A549 (cell line): ENCODE measurements at regions not wholly inside any gene's neighbourhood (a gene's known extent, or its start where the extent isn't known, plus 50 kb on each side); places are given as distances from the start of the nearest gene placed in this dataset.

Experiments
- ATAC-seq, 2 experiments: fragments of 200-7000 bp in 1 of 2; fragments of >200 bp in 1 of 2; cut with Nextera tagmentation in 1 of 2; cut with Tn5 transposase in 1 of 2; 3 replicates each; pipeline versions ENCODE4 v1.8.0 to v1.9.1; 2018 to 2020; ENCODE audit warnings: mild to moderate bottlenecking in 1 of 2, moderate library complexity in 1 of 2
- CTCF ChIA-PET: fragments of 300-600 bp; sonication (Branson Sonifier 250); formaldehyde crosslinking; extraction: SDS; loops from one replicate; lab custom pipeline; 2021; ENCODE audit warnings: antibody characterized with exemption, inconsistent platforms; lab: Yijun Ruan, JAX
- POLR2A ChIA-PET: fragments of 350-600 bp; formaldehyde crosslinking; extraction: SDS; loops from one replicate; lab custom pipeline; 2021; ENCODE audit warnings: antibody characterized with exemption, inconsistent platforms; lab: Yijun Ruan, JAX
- DNase-seq, 2 experiments: peaks; one replicate each; pipeline versions ENCODE4 v3.0.0 to v3.0.0-alpha.2; 2011 to 2016; ENCODE audit warnings: low read depth in 1 of 2, low spot score in 1 of 2
- FAIRE-seq: peaks from 2 replicates; lab custom pipeline; 2011; peaks lifted over from hg19 to GRCh38; lab: Jason Lieb, UNC
- H3K27ac ChIP-seq, 2 experiments: fragments of >200 bp; sonication (Bioruptor Twin); formaldehyde crosslinking; 3 replicates each; pipeline ENCODE4 v1.5.1; 2016 to 2017
- H3K4me1 ChIP-seq: fragments of >200 bp; sonication (Bioruptor Twin); formaldehyde crosslinking; 3 replicates; pipeline ENCODE4 v1.6.1; 2016
- H3K4me2 ChIP-seq: fragments of >200 bp; sonication (Bioruptor Twin); formaldehyde crosslinking; 3 replicates; pipeline ENCODE4 v1.6.1; 2016
- H3K4me3 ChIP-seq: fragments of >200 bp; sonication (Bioruptor Twin); formaldehyde crosslinking; 3 replicates; pipeline ENCODE4 v1.5.1; 2016
- H3K9me3 ChIP-seq: fragments of >200 bp; sonication (Bioruptor Twin); formaldehyde crosslinking; 3 replicates; pipeline ENCODE4 v1.6.1; 2016
- BCL3 ChIP-seq: fragments of >200 bp; sonication (Bioruptor Twin); formaldehyde crosslinking; IDR thresholded peaks from 3 replicates; pipeline ENCODE4 v1.6.1; 2016
- BHLHE40 ChIP-seq: IDR thresholded peaks from 2 replicates; pipeline ENCODE4 v1.6.1; 2012; ENCODE audit warnings: low read depth, low read length, inconsistent platforms
- CBX2 ChIP-seq: fragments of 200-600 bp; sonication (generic); IDR thresholded peaks from 2 replicates; pipeline ENCODE4 v1.6.1; 2016; ENCODE audit warnings: low read depth, mild to moderate bottlenecking, borderline replicate concordance
- CEBPB ChIP-seq, 2 experiments: fragments of >200 bp in 1 of 2; sonication (Bioruptor Twin) in 1 of 2; formaldehyde crosslinking in 1 of 2; IDR thresholded peaks; 2 replicates each; pipeline ENCODE4 v1.6.1; 2012 to 2016
- CHD4 ChIP-seq: fragments of 200-600 bp; sonication (generic); IDR thresholded peaks from 2 replicates; pipeline ENCODE4 v1.6.1; 2016; ENCODE audit warnings: antibody characterized with exemption, mild to moderate bottlenecking, borderline replicate concordance
- CTCF ChIP-seq: fragments of >200 bp; sonication (Bioruptor Twin); formaldehyde crosslinking; IDR thresholded peaks from 3 replicates; pipeline ENCODE4 v1.5.1; 2016
- EP300 ChIP-seq, 2 experiments: fragments of >200 bp; sonication (Bioruptor Twin); formaldehyde crosslinking; IDR thresholded peaks; 2 replicates in 1 of 2; 3 replicates in 1 of 2; pipeline ENCODE4 v1.6.1; 2016 to 2017
- HOXB13 ChIP-seq: fragments of 250-450 bp; sonication (Bioruptor Pico); IDR thresholded peaks from 2 replicates; pipeline ENCODE4 v1.5.0; 2020; ENCODE audit warnings: low read depth, mild to moderate bottlenecking, moderate library complexity
- POLR2A ChIP-seq: IDR thresholded peaks from 2 replicates; pipeline ENCODE4 v1.6.1; 2012; ENCODE audit warnings: mild to moderate bottlenecking, low read length
- RAD21 ChIP-seq, 2 experiments: fragments of >200 bp in 1 of 2; sonication (Bioruptor Twin) in 1 of 2; formaldehyde crosslinking in 1 of 2; IDR thresholded peaks in 1 of 2; conservative IDR thresholded peaks in 1 of 2; 2 replicates in 1 of 2; 3 replicates in 1 of 2; pipeline ENCODE4 v1.6.1; 2012 to 2018; ENCODE audit warnings: inconsistent platforms in 1 of 2
- RARB ChIP-seq: fragments of 250-450 bp; sonication (Bioruptor Pico); IDR thresholded peaks from 2 replicates; pipeline ENCODE4 v1.8.0; 2021; ENCODE audit warnings: mild to moderate bottlenecking, moderate library complexity
- REST ChIP-seq: fragments of 200-600 bp; sonication (generic); IDR thresholded peaks from 2 replicates; pipeline ENCODE4 v1.6.1; 2016; ENCODE audit warnings: antibody characterized with exemption, mild to moderate bottlenecking, moderate library complexity
- SMC3 ChIP-seq: fragments of >200 bp; sonication (Bioruptor Twin); formaldehyde crosslinking; IDR thresholded peaks from 3 replicates; pipeline ENCODE4 v1.6.1; 2018; ENCODE audit warnings: inconsistent platforms
- SREBF2 ChIP-seq: fragments of 450-650 bp; IDR thresholded peaks from 2 replicates; pipeline ENCODE4 v1.6.1; 2014; ENCODE audit warnings: mild to moderate bottlenecking, moderate library complexity
- TFCP2L1 ChIP-seq: fragments of 250-450 bp; sonication (Bioruptor Pico); IDR thresholded peaks from 2 replicates; pipeline ENCODE4 v1.5.0; 2021; ENCODE audit warnings: mild to moderate bottlenecking
- TP53 ChIP-seq: fragments of 250-450 bp; sonication (Bioruptor Pico); IDR thresholded peaks from 2 replicates; pipeline ENCODE4 v1.5.0; 2021; ENCODE audit warnings: mild to moderate bottlenecking, moderate library complexity
- USF2 ChIP-seq: fragments of 450-650 bp; IDR thresholded peaks from 2 replicates; pipeline ENCODE4 v1.6.1; 2014; ENCODE audit warnings: antibody characterized with exemption
- ZC3H11A ChIP-seq: fragments of 450-650 bp; IDR thresholded peaks from 2 replicates; pipeline ENCODE4 v1.6.1; 2014; ENCODE audit warnings: antibody characterized with exemption, mild to moderate bottlenecking
- WGBS: methylation state at CpG from one replicate; pipeline ENCODE4 v1.1.6; 2017; ENCODE audit errors: missing lambda C conversion rate; 5-methylcytosine and 5-hydroxymethylcytosine counted together

- POLR2A ChIA-PET = no interaction called here
- CTCF ChIA-PET = no interaction called here
- FAIRE-seq = no peak
- WGBS = 68% methylated on average over 4 of the region's 4 CpGs
- no peak for ATAC-seq
- no peak overlapping the region for H3K27ac ChIP-seq
- TF ChIP-seq POLR2A (no peak), EP300 (IDR thresholded peaks at IDR 0.05) (no peak), CBX2 (no peak), REST (no peak), HOXB13 (CRISPR knock-in tag) (no peak), CHD4 (no peak), BHLHE40 (no peak), RAD21 (conservative IDR thresholded peaks at IDR 0.05 in 1 of 2, IDR thresholded peaks at IDR 0.05 in 1 of 2) (no peak)
- H3K4me1 ChIP-seq = no peaks in the 10 kb centered on the region
- H3K4me3 ChIP-seq = no peak overlapping the region
- DNase-seq = no peak
- no peaks in the 10 kb centered on the region for H3K9me3 ChIP-seq
- H3K4me2 ChIP-seq = no peak overlapping the region
These were observed 270.3 kb upstream of the HABP2 start for GRCh38 chr10:113282564-113282963.

- TF ChIP-seq CEBPB (IDR thresholded peaks at IDR 0.05) (no peak), TFCP2L1 (no peak), CTCF (0 out of 3 replicates have a peak, but pooled peaks have one; percentile 5), ZC3H11A (no peak)
- WGBS = 71% methylated on average over 5 of the region's 5 CpGs
- no peaks in the 10 kb centered on the region for H3K9me3 ChIP-seq
- DNase-seq = peak; percentile 27 to 31
- ATAC-seq = peak in 1 of 2 experiments; percentile 83; a peak in 3 of 6 replicates
- H3K4me1 ChIP-seq = no peaks in the 10 kb centered on the region
- H3K27ac ChIP-seq = no peak overlapping the region
- ChIA-PET CTCF (no interaction called here), POLR2A (no interaction called here)
- H3K4me3 ChIP-seq = no peak overlapping the region
- FAIRE-seq = no peak
- H3K4me2 ChIP-seq = no peak overlapping the region
These were observed 269.7 kb upstream of the HABP2 start for GRCh38 chr10:113283189-113283588.

GRCh38 chr10:113284635-113285034 is 268.2 kb upstream of the HABP2 start:
- FAIRE-seq (no peak), ATAC-seq (no peak), DNase-seq (no peak)
- no peak overlapping the region for H3K4me3 ChIP-seq
- no peak overlapping the region for H3K27ac ChIP-seq
- POLR2A ChIA-PET = no interaction called here
- WGBS = 62% methylated on average over 4 of the region's 4 CpGs
- no peaks in the 10 kb centered on the region for H3K9me3 ChIP-seq
- no peaks in the 10 kb centered on the region for H3K4me1 ChIP-seq
- no peak overlapping the region for H3K4me2 ChIP-seq
- TF ChIP-seq TP53 (CRISPR knock-in tag) (no peak), CTCF (no peak), TFCP2L1 (no peak), SREBF2 (no peak), REST (no peak), RARB (CRISPR knock-in tag) (no peak), USF2 (no peak), SMC3 (no peak), BCL3 (no peak), CHD4 (no peak), POLR2A (no peak)
- CTCF ChIA-PET = no interaction called here
